C4-2B (cell line): ENCODE measurements at regions not wholly inside any gene's neighbourhood (a gene's known extent, or its start where the extent isn't known, plus 50 kb on each side); places are given as distances from the start of the nearest gene placed in this dataset.

Source experiments
- H3K27ac ChIP-seq: fragments of 450-650 bp; 2 replicates; pipeline ENCODE4 v1.5.1; 2017
- CTCF ChIP-seq: fragments of 450-650 bp; conservative IDR thresholded peaks from 2 replicates; pipeline ENCODE4 v1.5.1; 2017; ENCODE audit warnings: mild to moderate bottlenecking
- ZFX ChIP-seq: fragments of 450-650 bp; IDR thresholded peaks from 2 replicates; pipeline ENCODE4 v1.6.1; 2017

- no peak overlapping the region for H3K27ac ChIP-seq
- no peak for TF ChIP-seq ZFX
- no peak for TF ChIP-seq CTCF
These were observed 1062.5 kb downstream of the BCL11A start for GRCh38 chr2:59490994-59491393.

- TF ChIP-seq ZFX = no peak
- no peak overlapping the region for H3K27ac ChIP-seq
These were observed 1063.3 kb downstream of the BCL11A start for GRCh38 chr2:59490192-59490591.

- TF ChIP-seq CTCF = no peak
- no peak for TF ChIP-seq ZFX
- no peak overlapping the region for H3K27ac ChIP-seq
These were observed 1068.8 kb downstream of the BCL11A start for GRCh38 chr2:59484673-59485072.

- no peak overlapping the region for H3K27ac ChIP-seq
- TF ChIP-seq ZFX (no peak), CTCF (no peak)
These were observed 1090.0 kb downstream of the BCL11A start for GRCh38 chr2:59463426-59463825.

- TF ChIP-seq CTCF (no peak), ZFX (no peak)
- H3K27ac ChIP-seq = no peak overlapping the region
These were observed 1090.8 kb downstream of the BCL11A start for GRCh38 chr2:59462422-59463197.

GRCh38 chr2:59461127-59461526 lies 1092.3 kb downstream of the BCL11A start:
- H3K27ac ChIP-seq = no peak overlapping the region
- no peak for TF ChIP-seq CTCF
- no peak for TF ChIP-seq ZFX

GRCh38 chr2:59458800-59459199 lies 1094.7 kb downstream of the BCL11A start:
- no peak overlapping the region for H3K27ac ChIP-seq

More at GRCh38 chr2:59458800-59459199, 1094.7 kb downstream of the BCL11A start:
- TF ChIP-seq CTCF = no peak
- TF ChIP-seq ZFX = no peak
